Liver (tissue), 3 donors: ENCODE measurements at regions not wholly inside any gene's neighbourhood (a gene's known extent, or its start where the extent isn't known, plus 50 kb on each side); places are given as distances from the start of the nearest gene placed in this dataset.

Experiments used
- ATF3 ChIP-seq: IDR thresholded peaks from 2 replicates; pipeline ENCODE4 v1.6.1; 2016; ENCODE audit warnings: antibody characterized with exemption
- EGR1 ChIP-seq, 2 donors: IDR thresholded peaks; 2 replicates each; pipeline ENCODE4 v1.6.1; 2016 to 2018; ENCODE audit warnings: antibody characterized with exemption in 2 of 2, low read depth in 2 of 2
- HNF4A ChIP-seq, 2 donors: conservative IDR thresholded peaks; 2 replicates each; pipeline ENCODE4 v1.6.1; 2016; ENCODE audit warnings: antibody characterized with exemption in 2 of 2, mild to moderate bottlenecking in 2 of 2
- NR2F2 ChIP-seq: IDR thresholded peaks from 2 replicates; pipeline ENCODE4 v1.6.1; 2016; ENCODE audit warnings: antibody characterized with exemption
- RAD21 ChIP-seq, 2 donors: IDR thresholded peaks; 2 replicates each; pipeline ENCODE4 v1.6.1; 2016; ENCODE audit warnings: antibody characterized with exemption in 2 of 2, mild to moderate bottlenecking in 2 of 2
- REST ChIP-seq: IDR thresholded peaks from 2 replicates; pipeline ENCODE4 v1.6.1; 2016; ENCODE audit warnings: antibody characterized with exemption, mild to moderate bottlenecking
- RXRA ChIP-seq, 2 donors: IDR thresholded peaks; 2 replicates each; pipeline ENCODE4 v1.6.1; 2017 to 2018; ENCODE audit warnings: antibody characterized with exemption in 2 of 2, mild to moderate bottlenecking in 1 of 2
- TAF1 ChIP-seq: conservative IDR thresholded peaks from 2 replicates; pipeline ENCODE4 v1.6.1; 2016; ENCODE audit warnings: antibody characterized with exemption, mild to moderate bottlenecking
- YY1 ChIP-seq: IDR thresholded peaks from 2 replicates; pipeline ENCODE4 v1.6.1; 2016; ENCODE audit warnings: antibody characterized with exemption, mild to moderate bottlenecking
- ZBTB33 ChIP-seq: IDR thresholded peaks from 2 replicates; pipeline ENCODE4 v1.6.1; 2016; ENCODE audit warnings: antibody characterized with exemption
- TF ChIP-seq, protein P1 (sequence below): IDR thresholded peaks from 2 replicates; pipeline ENCODE4 v1.6.1; 2016; ENCODE audit warnings: antibody characterized with exemption
- TF ChIP-seq, protein P2 (sequence below): fragments of 150-350 bp; IDR thresholded peaks from 2 replicates; pipeline ENCODE4 v1.5.1; 2017; ENCODE audit warnings: improper control_type of control experiment, low read depth, low read length; ENCODE audit not compliant: missing input control
- donor health status: healthy.
- donor health status: healthy.

- TF ChIP-seq, protein P1, sequence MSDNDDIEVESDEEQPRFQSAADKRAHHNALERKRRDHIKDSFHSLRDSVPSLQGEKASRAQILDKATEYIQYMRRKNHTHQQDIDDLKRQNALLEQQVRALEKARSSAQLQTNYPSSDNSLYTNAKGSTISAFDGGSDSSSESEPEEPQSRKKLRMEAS, result no peak
- TF ChIP-seq YY1, result no peak
- TF ChIP-seq, protein P2, sequence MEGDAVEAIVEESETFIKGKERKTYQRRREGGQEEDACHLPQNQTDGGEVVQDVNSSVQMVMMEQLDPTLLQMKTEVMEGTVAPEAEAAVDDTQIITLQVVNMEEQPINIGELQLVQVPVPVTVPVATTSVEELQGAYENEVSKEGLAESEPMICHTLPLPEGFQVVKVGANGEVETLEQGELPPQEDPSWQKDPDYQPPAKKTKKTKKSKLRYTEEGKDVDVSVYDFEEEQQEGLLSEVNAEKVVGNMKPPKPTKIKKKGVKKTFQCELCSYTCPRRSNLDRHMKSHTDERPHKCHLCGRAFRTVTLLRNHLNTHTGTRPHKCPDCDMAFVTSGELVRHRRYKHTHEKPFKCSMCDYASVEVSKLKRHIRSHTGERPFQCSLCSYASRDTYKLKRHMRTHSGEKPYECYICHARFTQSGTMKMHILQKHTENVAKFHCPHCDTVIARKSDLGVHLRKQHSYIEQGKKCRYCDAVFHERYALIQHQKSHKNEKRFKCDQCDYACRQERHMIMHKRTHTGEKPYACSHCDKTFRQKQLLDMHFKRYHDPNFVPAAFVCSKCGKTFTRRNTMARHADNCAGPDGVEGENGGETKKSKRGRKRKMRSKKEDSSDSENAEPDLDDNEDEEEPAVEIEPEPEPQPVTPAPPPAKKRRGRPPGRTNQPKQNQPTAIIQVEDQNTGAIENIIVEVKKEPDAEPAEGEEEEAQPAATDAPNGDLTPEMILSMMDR, result no peak
- no peak for TF ChIP-seq TAF1
- no peak for TF ChIP-seq REST
- TF ChIP-seq RAD21 (IDR thresholded peaks at IDR 0.05), result no peak
- TF ChIP-seq RXRA (IDR thresholded peaks at IDR 0.05), result no peak
- TF ChIP-seq ZBTB33, result no peak
- no peak for TF ChIP-seq EGR1 (IDR thresholded peaks at IDR 0.05; ENCODE audit: low read depth in 2 of 2)
- TF ChIP-seq ATF3, result no peak
- TF ChIP-seq HNF4A (conservative IDR thresholded peaks at IDR 0.05), result no peak
- no peak for TF ChIP-seq NR2F2
These were observed 89.6 kb upstream of the TLE3 start for GRCh38 chr15:70187331-70187730.
